LNCaP clone FGC (cell line): ENCODE measurements at regions not wholly inside any gene's neighbourhood (a gene's known extent, or its start where the extent isn't known, plus 50 kb on each side); places are given as distances from the start of the nearest gene placed in this dataset.

ENCODE experiments used
- DNase-seq: peaks from one replicate; pipeline ENCODE4 v3.0.0-alpha.2; 2011; ENCODE audit warnings: low read depth
- H3K4me3 ChIP-seq: 2 replicates; pipeline ENCODE4 v1.5.1; 2011; ENCODE audit warnings: mild to moderate bottlenecking, low read depth, low read length, control low read depth
- TF ChIP-seq, protein P1 (sequence below): IDR thresholded peaks from 2 replicates; pipeline ENCODE4 v1.5.1; 2012; ENCODE audit warnings: mild to moderate bottlenecking; ENCODE audit not compliant: control insufficient read depth, insufficient read depth; ENCODE audit errors: extremely low read depth

DNA sequence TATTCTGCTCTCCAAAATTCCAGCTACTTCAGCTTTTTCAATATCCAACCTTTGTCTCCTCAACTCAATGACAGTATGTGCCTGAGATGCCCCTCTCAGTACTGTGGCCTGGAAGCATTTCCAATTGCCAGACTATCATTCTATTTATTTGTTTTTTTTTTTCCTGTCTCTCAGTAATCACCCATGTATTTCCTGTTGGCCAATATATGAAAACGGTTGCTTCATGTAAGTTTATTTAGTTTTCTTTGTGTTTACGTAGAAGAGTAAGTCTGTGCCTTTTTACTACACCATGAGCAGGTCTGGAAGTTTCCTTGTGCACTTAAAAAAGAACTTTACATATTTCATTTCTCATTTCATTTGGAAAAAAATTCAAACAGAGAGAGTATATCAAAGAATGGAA lies 537.5 kb upstream of the SPANXN1 start:
- no peak overlapping the region for H3K4me3 ChIP-seq
- TF ChIP-seq, protein P1, sequence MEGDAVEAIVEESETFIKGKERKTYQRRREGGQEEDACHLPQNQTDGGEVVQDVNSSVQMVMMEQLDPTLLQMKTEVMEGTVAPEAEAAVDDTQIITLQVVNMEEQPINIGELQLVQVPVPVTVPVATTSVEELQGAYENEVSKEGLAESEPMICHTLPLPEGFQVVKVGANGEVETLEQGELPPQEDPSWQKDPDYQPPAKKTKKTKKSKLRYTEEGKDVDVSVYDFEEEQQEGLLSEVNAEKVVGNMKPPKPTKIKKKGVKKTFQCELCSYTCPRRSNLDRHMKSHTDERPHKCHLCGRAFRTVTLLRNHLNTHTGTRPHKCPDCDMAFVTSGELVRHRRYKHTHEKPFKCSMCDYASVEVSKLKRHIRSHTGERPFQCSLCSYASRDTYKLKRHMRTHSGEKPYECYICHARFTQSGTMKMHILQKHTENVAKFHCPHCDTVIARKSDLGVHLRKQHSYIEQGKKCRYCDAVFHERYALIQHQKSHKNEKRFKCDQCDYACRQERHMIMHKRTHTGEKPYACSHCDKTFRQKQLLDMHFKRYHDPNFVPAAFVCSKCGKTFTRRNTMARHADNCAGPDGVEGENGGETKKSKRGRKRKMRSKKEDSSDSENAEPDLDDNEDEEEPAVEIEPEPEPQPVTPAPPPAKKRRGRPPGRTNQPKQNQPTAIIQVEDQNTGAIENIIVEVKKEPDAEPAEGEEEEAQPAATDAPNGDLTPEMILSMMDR, result no peak

GRCh38 chrX:144715337-144715736 lies 532.0 kb upstream of the SPANXN1 start:
- TF ChIP-seq, protein P1, result no peak
- peak; percentile 10 for DNase-seq
- no peak overlapping the region for H3K4me3 ChIP-seq

More for the DNA sequence above, 537.5 kb upstream of the SPANXN1 start:
- DNase-seq, result no peak

DNA sequence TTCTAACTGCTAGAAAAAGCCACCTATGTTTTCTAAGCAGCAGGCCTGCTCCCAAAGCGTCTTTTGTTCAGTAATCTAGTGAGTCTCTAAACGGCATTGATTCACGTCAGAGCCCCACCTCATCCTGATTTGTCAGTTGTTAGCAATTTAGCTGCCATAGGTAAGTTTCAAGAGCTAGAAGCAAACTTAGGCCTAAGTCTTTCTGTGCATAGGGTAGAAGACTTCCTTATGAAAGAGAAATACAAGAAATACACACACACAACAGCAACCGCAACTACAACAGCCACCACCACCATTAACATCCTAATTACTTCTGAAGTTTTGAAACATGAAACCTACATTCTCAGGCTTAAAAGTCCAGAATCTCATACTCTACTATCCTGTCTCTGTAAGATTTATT lies 531.1 kb upstream of the SPANXN1 start:
- TF ChIP-seq, protein P1, result no peak
- H3K4me3 ChIP-seq, result no peak overlapping the region
- no peak for DNase-seq

- no peak for DNase-seq
- TF ChIP-seq, protein P1, result no peak
- no peak overlapping the region for H3K4me3 ChIP-seq
Measured at GRCh38 chrX:144717682-144718081, 529.6 kb upstream of the SPANXN1 start.

DNA sequence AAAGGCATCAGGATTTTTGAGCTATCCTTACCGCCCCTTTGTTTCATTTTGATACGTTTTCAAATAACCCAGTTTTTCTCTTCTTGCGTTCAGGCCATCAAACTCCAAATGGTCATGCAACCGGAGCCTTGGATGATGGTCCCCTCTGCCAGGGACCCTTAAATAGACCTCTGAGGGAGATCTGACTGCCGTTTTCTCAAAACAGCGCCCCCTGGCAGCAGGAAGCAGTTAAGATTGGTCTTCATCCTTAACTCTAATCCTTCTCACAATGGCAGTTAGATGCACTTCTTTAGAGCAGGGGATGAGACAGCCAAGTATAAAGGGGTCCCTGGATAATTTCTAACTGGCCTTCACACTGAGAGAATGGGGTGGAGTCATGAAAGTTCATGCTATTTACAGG lies 525.0 kb upstream of the SPANXN1 start:
- no peak for DNase-seq
- no peak overlapping the region for H3K4me3 ChIP-seq
- TF ChIP-seq, protein P1, result no peak

DNA sequence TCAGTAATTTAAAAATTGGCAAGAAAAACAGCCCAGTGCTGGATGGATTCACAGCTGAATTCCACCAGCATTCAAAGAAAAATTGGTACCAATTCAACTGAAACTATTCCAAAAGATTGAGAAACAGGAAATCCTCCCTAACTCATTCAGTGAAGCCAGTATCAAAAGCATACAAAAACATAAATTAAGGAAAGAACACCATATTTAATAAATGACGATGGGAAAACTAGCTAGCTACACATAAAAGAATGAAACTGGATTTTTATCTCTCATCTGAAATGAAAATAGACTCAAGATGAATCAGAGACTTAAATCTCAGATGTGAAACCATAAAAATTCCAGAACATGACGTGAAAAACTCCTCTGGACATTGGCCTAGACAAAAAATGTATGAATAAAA lies 516.8 kb upstream of the SPANXN1 start:
- TF ChIP-seq, protein P1, result no peak
- DNase-seq, result no peak
- no peak overlapping the region for H3K4me3 ChIP-seq

- TF ChIP-seq, protein P1, result no peak
- no peak for DNase-seq
- H3K4me3 ChIP-seq, result no peak overlapping the region
Measured at GRCh38 chrX:144732588-144732987, 514.7 kb upstream of the SPANXN1 start.
